K562 (cell line): ENCODE measurements at regions not wholly inside any gene's neighbourhood (a gene's known extent, or its start where the extent isn't known, plus 50 kb on each side); places are given as distances from the start of the nearest gene placed in this dataset.

ENCODE experiments used
- CEBPG ChIP-seq, 3 experiments: fragments of 200-800 bp in 1 of 3; sonication (Bioruptor generic) in 1 of 3; sonication (generic) in 1 of 3; formaldehyde crosslinking in 1 of 3; IDR thresholded peaks in 2 of 3; conservative IDR thresholded peaks in 1 of 3; 2 replicates each; pipeline versions ENCODE4 v1.6.1 to v1.8.0; 2016 to 2022; ENCODE audit warnings: missing compliant biosample characterization in 2 of 3, missing genetic modification characterization in 2 of 3, mild to moderate bottlenecking in 1 of 3, missing genetic modification reagents in 1 of 3
- CHD4 ChIP-seq: fragments of 200-600 bp; sonication (generic); IDR thresholded peaks from 3 replicates; pipeline ENCODE4 v1.6.1; 2012; ENCODE audit warnings: low read depth, mild to moderate bottlenecking, mixed read lengths, low read length, inconsistent platforms; ENCODE audit not compliant: insufficient read depth, insufficient replicate concordance, poor library complexity, severe bottlenecking
- REST ChIP-seq, 2 experiments: fragments of 450-650 bp; formaldehyde crosslinking in 1 of 2; IDR thresholded peaks; 2 replicates each; pipeline versions ENCODE4 v1.4.0 to v1.6.1; 2014 to 2020; ENCODE audit warnings: mild to moderate bottlenecking in 2 of 2, borderline replicate concordance in 1 of 2, low read depth in 1 of 2
- TF ChIP-seq, protein P1 (sequence below): sonication (generic); formaldehyde crosslinking; IDR thresholded peaks from 2 replicates; pipeline ENCODE4 v1.8.1; 2023; ENCODE audit warnings: mild to moderate bottlenecking, missing genetic modification reagents

DNA sequence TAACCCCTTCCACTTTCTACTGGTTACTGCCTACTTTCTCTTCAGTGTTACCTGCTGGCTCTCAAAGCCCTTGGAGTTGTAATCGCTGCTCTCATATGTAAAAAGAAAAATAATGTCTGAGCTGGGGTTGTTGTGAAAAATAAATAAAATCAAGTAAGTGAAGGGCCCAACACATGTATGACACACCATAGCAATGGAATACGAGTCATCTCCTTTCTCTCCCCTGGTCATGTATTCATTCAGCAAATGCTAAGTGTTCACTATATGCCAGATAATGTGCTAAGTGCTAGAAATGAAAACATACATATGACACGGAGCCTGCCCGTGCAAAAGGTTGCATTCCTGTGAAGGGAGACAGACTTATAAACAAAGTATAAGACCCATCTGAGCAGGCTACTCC, 535.0 kb downstream of the RFC3 start (continued):
- TF ChIP-seq REST (IDR thresholded peaks at IDR 0.05; ENCODE audit: borderline replicate concordance) (no peak), REST (CRISPR knock-in tag; IDR thresholded peaks at IDR 0.05; ENCODE audit: low read depth) (no peak), CEBPG (CRISPR knock-in tag; IDR thresholded peaks at IDR 0.05) (no peak), CEBPG (tag; conservative IDR thresholded peaks at IDR 0.05 in 1 of 2, IDR thresholded peaks at IDR 0.05 in 1 of 2) (no peak), CHD4 (no peak)
- TF ChIP-seq, protein P1, sequence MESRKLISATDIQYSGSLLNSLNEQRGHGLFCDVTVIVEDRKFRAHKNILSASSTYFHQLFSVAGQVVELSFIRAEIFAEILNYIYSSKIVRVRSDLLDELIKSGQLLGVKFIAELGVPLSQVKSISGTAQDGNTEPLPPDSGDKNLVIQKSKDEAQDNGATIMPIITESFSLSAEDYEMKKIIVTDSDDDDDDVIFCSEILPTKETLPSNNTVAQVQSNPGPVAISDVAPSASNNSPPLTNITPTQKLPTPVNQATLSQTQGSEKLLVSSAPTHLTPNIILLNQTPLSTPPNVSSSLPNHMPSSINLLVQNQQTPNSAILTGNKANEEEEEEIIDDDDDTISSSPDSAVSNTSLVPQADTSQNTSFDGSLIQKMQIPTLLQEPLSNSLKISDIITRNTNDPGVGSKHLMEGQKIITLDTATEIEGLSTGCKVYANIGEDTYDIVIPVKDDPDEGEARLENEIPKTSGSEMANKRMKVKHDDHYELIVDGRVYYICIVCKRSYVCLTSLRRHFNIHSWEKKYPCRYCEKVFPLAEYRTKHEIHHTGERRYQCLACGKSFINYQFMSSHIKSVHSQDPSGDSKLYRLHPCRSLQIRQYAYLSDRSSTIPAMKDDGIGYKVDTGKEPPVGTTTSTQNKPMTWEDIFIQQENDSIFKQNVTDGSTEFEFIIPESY (CRISPR knock-in tag) = no peak
